GM18870 (cell line): ENCODE measurements at regions not wholly inside any gene's neighbourhood (a gene's known extent, or its start where the extent isn't known, plus 50 kb on each side); places are given as distances from the start of the nearest gene placed in this dataset.

Experiments used
- ATAC-seq: cut with Tn5 transposase; IDR thresholded peaks from one replicate; pipeline ENCODE4 v1.9.1; 2021; ENCODE audit warnings: moderate library complexity; ENCODE audit not compliant: unreplicated experiment

DNA sequence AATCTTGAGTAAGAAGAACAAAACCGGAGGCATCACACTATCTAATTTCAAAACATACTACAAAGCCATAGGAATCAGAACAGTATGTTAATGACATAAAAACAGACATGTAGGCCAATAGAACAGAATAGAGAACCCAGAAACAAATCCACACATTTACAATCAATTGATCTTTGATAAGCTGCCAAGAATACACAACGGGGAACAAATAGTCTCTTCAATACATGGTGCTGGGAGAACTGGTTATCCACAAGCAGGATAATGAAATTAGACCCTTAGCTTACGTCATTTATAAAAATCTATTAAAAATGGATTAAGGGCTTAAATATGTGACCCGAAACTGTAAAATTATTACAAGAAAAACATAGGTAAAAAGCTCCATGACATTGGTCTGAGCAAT lies 417.7 kb downstream of the INSC start:
- ATAC-seq, result no peak

DNA sequence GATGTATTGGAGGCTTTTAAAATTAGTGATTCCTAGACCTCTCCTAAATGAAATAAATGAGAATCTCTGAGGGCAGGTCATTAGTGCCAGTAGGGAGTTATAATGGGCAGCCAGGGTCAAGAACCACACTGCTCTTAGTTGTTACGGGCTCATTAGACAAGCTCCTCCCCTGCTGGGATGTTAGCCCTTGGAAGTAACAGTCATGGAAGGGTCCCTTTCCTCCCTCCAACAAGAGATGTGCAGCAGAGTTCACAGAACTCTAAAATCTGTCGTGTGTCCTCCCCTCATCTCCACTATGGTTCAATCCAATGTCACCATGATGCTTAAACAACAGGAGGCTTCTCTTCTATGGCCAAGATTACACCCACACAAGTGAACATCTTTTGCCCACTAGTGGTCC lies 419.5 kb downstream of the INSC start:
- ATAC-seq, result no peak

DNA sequence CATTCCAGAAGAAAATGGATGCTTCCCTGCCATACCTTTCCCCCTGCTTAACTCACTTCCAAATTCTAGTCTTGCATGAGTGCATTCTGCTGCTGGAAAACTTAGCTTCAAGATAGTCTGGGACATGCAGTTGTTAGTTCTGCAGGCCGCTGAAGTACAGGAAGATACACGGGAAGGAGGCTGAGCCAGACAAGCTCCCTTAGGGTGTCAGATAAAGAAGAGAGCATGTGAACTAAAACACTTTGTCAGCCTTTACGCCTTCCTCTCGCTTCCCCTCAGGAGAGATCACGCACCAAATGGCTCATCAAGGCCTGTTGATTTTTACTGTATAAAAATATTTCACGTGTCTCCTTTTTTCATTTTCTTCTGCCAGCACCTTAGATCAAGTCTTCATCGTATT lies 420.7 kb downstream of the INSC start:
- no peak for ATAC-seq

DNA sequence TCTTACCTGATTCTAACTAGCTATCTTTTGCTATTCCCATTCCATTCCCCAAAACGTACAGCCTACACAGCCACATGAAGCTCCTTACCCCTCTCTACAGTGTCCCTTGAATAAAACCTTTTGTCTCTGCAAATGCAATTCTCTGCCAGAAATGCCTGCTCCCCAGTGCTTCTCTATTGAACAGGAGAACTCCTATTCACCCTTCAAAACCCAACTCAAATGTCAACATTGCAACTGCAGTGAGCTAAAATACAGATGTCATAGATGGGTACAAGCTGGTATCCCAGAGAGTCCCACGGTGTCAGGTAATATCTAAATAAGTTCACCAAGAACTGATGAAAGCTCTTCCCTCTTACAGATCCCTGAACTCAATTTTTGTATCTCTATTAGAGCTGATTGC lies 421.7 kb downstream of the INSC start:
- no peak for ATAC-seq

DNA sequence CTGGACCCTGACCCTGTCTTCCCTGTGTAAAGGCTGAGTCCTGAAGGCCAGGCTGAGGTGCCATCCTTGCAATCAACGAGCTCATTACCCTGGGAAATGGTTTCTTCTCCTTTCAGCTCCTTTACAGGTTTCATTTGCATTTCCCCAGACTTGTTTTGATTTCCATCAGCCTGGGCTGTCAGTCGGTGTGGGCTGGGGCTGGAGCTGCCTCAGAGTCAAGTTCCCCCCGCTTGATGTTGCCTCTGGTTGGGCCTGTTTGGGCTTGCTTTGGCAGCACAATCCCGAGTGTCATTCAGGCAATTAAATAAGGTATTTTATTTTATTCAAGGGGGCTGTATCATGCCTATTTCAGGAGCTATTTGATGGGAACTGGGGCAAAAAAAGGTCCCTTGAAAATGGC lies 424.9 kb downstream of the INSC start:
- no peak for ATAC-seq

DNA sequence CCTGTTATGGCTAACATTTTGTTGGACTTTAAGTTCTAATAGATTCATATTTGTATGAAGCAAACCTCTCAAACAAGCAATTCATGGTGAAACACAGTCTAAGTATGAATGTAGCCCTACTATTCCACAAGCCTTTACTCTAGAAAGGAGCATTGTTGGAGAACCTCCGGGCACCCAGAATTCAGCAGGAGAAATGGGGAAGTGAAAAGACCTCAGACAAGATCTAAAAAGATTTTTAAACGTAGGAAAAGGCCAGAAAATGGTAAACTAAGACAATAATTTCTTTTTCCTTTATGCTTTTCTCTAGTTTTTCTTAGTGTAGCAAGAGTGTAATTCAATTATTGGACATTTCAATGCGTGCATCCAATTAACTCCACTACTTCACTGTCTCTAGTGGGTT lies 426.4 kb downstream of the INSC start:
- ATAC-seq, result no peak

DNA sequence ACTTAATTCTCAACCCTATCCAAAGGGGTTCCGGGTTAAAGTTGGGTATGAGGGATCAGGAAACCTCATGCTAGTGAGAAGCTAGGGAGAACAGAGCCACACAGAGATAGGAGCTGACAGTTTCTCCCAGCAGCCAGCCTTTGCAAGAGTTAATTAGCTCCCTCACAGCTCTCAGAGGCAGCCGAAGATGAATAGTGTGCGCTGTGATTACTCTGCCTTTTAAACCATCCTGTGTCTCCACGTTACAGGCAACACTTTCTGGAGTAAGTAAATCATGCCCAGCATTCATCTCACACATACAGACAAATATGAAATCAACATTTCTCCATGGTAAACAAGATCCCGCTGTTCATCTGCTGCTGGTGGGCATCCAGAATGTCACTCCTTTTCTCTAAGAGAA lies 429.6 kb downstream of the INSC start:
- no peak for ATAC-seq

DNA sequence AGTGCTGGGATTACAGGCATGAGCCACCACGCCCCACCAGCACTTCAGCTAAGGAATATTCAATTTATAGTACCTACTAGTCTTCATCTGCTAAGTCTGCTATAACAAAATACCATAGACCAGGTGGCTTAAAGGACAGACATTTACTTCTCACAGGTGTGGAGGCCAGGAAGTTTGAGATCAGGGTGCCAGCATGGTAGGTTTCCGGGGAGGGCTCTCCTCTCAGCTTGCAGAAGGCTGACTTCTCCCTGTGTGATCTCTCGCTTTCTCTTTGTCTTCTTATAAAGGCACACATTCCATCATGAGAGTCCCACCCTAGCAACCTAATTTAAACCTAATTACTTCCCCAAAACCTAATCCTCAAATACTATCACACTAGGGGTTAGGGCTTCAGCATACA lies 433.0 kb downstream of the INSC start:
- no peak for ATAC-seq

DNA sequence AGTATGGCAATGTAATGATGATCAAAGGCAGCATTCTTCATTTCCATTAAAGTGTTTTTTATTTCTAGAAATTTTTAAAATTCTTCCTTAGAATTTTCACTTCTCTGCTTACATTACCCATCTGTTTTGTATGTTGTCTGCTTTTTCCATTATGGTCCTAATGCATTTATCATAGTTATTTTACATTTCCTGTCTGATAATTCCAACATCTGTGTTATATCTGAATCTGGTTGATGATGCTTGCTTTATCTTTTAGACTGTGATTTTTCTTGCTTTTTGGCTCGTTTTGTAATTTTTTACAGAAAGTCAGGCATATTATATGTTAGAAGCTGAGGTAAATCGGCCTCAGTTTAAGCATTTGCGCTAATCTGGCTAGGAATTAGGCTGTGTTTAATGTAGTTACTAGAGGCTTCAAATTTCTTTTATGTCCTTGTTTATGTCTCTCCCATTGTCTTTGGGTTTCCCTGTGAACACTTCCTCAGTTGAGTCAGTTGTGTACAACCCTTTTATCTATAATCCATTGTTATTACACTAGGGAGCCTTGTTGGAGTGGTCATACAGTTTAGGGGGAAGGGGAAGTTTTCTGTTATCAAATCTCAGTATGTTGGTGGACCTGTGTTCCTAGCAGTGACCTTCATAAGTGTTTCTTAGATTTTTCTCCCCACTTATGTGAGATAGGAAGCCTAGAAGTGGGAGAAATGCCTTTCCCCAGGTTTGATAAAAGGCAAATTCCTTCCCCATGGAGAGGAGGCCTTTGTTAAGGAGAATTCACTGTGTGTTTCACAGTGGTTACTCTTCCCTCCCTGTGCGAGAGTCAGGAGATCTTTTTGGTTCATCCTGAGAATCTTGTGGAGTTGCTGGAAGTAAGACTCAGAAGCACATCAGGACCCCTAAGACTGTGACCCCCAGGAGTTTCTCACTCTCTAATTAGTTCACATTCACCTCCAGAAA lies 437.5 kb downstream of the INSC start:
- no peak for ATAC-seq

DNA sequence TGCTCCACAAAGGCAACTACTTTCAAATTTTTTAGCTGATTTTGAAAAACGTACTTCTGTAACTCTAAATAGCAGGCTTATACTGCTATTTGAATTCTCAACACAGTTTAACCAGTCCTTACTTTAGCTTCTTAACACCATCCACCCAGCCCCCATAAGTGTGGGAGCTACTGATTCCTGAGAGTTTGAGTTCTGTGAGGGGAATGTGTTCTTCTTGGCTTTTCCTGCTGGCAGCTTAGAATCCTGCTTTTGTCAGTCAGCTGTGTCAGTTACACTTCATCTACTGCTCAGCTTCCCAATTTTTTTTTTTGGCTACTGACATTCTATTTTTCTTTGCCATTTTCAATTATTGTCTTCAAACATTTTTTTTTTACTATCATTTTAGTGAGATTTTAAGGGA lies 440.4 kb downstream of the INSC start:
- no peak for ATAC-seq

DNA sequence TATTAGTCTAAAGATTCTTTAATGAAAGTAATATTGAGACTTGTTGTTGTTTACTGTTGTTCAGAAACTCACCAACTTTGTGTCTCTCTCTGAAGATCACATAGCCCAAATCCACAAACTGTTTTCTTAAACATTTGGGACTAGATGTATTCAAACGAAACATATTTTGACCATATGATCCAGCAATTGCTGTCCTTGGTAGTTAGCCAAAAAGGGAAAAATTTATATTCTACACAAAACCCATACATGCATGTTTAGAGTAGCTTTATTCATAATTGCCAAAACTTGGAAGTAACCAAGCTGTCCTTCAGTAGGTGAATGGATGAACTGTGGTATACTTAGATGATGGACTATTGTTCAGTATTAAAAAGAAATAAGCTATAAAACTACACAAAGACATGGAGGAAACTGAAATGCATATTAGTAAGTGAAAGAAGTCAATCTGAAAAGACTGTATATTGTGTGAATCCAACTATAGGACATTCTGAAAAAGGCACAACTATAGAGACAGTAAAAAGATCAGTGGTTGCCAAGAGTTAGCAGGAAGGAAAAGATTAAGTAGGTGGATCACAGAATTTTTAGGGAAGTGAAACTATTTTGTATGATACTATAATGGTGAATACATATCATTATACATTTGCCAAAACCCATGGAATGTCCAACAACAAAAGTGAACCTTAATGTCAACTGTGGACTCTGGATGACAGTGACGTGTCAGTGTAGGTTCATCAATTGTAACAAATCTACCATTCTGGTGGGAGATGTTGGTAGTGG lies 442.9 kb downstream of the INSC start:
- ATAC-seq, result no peak

DNA sequence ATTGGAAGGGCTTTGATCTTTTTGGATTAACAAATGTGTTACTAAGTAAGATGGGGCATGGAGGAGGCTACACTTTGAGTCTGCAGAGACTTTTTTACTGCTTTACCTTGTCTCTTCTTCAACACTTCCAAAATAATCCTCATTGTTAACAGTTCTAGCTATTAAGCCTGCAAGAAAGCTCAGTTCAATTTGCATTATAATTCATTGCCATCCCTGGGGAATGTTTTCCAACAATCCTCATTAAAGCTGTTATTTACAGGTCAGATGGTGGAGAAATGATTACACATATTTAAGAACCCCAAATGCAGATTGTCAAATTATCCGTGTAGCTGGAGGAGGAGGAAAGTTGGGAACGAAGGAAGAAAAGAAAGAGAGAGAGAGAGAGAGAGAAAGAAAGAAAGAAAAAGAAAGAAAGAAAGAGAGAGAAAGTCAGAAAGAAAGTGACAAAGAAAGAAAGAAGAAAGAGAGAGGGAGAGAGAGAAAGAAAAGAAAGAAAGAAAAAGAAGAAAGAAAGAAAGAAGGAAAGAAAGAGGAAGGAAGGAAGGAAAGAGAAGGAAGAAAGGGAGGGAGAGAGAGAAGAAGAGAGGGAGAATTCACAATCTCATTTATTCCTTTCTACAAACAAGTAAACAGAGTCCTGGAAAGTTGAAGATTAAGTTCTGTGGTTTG lies 443.9 kb downstream of the INSC start:
- ATAC-seq, result no peak

DNA sequence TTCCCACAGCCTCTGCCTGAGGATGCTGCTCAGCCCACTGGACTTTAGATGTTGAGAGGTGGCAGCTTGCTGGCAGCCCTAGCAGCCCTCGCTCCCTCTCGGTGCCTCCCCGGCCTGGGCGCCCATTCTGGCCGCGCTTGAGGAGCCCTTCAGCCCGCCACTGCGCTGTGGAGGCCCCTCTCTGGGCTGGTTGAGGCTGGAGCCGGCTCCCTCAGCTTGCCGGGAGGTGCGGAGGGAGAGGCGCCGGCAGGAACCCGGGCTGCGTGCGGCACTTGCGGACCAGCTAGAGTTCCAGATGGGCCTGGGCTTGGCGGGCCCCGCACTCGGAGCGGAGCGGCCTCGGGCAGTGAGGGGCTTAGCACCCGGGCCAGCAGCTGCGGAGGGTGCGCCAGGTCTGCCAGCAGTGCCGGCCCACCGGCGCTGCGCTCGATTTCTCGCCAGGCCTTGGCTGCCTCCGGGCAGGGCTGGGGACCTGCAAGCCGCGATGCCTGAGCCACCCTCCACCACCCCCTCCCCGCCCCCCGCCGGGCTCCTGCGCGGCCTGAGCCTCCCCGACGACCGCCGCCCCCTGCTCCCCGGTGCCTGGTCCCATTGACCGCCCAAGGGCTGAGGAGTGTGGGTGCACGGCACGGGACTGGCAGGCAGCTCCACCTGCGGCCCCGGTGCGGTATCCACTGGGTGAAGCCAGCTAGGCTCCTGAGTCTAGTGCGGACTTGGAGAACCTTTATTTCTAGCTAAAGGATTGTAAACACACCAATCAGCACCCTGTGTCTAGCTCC lies 446.2 kb downstream of the INSC start:
- no peak for ATAC-seq

DNA sequence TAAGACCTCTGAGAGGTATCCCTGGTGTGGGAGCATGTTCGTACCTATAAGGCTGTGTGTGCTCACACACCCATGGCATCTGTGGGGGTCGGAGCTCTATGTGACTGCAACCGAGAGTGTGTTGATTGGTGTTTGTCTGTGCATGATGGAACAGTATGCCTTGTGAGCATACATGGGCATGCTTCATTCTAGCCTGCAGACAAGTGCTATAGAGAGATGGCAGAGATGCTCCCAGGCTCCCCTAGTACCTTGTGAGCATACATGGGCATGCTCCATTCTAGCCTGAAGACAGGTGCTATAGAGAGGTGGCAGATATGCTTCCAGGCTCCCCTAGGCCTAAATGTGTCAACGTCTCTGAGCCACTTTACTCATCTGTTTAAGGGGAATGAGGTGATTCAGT lies 447.5 kb downstream of the INSC start:
- no peak for ATAC-seq

DNA sequence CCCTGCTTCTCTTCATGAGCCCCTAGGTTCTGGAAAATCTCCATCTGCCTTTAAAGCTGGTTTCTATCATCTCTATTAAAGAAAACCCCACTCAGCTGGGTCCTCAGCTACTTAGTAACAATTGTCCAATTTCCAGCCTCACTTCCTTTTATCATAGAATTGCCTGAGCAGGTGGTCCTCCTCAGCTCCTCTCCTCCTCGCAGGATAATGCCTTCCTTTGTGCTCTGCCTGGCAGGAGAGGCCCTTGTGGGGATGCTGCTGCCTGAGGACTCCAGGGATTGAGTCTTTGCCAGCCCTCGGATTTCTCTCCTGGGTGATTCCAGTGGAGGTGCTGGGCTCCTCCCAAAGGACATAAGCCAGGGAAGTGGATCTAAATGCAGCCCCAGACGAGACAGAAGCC lies 448.3 kb downstream of the INSC start:
- ATAC-seq, result no peak

DNA sequence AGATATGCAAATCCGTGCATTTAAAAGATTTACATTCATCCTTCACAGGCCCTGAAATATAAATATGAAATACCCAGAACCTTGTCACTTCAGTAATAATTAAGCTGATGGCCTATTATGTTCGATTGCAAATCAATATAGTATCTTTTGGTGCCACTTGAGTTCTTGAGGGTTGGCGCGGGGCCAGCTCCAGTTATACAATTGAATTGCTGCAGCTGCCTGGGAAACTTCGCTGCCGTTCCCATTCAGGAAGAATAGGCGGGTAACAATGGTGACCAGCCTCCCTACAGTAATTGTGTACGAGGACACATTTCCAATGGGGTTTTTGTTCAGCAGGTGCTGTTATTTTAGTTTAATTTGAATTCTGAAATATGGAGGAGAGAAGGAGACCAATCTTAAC lies 451.2 kb downstream of the INSC start:
- no peak for ATAC-seq

DNA sequence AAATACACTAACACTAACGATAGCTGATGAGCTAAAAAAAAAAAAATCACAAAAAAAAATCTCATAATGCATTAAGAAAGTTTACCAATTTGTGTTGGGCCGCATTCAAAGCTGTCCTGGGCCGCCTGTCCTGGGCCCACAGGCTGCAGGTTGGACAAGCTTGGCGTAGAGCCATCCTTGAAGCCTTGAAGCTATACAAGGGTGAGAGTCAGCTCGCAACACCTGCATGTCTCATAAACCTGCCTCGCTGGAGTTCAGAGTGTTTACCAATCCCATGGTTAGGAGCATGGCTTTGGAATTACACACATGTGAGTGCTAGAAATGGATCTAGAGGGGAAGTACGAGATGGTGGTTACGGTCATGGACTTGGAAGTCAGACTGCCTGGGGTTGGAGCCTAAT lies 453.7 kb downstream of the INSC start:
- ATAC-seq, result no peak

DNA sequence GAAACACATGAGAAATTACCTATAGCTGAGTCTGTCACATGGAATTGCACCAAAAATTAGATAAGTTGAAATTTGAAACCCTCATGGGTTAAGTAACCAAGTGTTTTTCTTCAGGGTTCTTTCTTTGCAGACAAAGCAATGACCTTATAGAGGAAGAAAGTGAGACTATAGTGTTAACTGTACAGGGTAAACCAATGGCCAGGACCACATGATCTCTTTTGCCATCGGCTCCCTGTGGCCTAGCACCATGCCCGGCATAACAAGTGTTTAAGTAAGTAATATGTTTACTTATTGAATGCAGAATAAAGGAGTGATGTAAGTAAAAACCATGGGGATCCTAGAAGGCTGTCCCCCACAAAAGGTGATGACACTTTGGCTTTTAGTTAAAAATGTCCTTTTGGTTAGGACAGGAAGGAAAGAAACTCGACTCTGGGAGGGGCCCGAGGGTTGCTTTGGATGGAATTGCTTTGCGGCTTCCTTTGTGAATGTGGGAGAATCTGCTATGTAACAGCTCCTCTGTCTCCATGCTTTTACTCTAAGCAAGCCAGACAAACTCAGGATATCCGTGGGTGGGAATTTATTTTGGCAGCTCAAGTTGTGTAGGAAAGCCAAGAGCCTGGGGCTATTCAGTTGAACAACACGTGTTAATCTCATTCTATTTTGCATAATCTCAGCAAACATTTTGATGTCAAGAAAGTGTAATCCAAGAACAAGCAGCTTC lies 454.7 kb downstream of the INSC start:
- ATAC-seq, result no peak

DNA sequence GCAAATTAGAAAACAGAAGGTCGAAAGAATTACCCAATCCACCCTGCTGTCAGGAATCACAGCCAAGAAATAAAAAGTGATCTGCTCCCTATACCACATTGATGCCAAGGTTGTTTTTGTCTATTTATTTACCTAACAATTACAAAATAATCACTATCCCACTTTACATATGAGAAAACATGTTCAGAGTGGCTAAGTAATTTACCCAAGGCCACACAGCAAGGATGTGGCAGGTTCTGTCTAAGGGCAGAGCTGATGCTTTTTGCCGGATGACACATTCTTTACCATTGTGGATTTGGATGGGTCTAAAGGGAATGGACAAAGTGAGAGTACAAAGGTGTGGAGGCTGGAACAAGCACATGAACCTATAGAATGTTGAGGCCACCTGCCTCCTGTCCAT lies 460.7 kb downstream of the INSC start:
- no peak for ATAC-seq

DNA sequence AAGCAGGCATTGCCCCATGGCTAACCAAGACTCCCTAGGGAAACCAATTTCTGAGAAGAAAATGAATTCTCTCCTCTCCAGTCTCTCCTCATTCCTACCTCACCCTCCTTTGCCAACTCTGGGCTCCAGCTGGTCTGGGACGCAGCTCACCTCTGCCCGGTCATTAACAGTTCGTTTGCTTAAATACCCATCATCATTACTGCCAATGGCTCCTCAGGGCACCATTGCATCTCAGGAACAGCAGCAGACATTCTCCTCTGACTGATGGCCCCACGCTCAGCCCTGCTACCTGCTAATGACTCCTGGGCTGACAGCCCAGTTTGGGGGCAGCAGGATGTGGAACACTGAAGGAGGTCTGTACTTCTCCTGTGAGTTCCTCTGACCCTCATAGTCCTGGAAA lies 462.0 kb downstream of the INSC start:
- no peak for ATAC-seq
